ENCODE measurements at regions not wholly inside any gene's neighbourhood (a gene's known extent, or its start where the extent isn't known, plus 50 kb on each side); places are given as distances from the start of the nearest gene placed in this dataset.

- DNase-seq, result no peak
Measured at GRCh38 chr4:29423836-29424721, 1296.1 kb upstream of the PCDH7 start.

GRCh38 chr4:29453303-29453820 is 1266.8 kb upstream of the PCDH7 start:
- no peak for DNase-seq

GRCh38 chr4:29459926-29460325 is 1260.2 kb upstream of the PCDH7 start:
- no peak for DNase-seq

GRCh38 chr4:29467044-29467717 is 1253.0 kb upstream of the PCDH7 start:
- no peak for DNase-seq

Measured in stimulated activated CD4-positive, alpha-beta T cell treated with anti-CD3 and anti-CD28 coated beads, Interleukin-2, amount 100 ng/mL, for 48 hours (primary cell).